ENCODE measurements at regions not wholly inside any gene's neighbourhood (a gene's known extent, or its start where the extent isn't known, plus 50 kb on each side); places are given as distances from the start of the nearest gene placed in this dataset.
"Not testable (repeated sequence)": the region's sequence is repeated elsewhere in the genome, so short reads cannot be mapped to it uniquely, and the experiment has no call there.

GRCh38 chr16:31990980-31991379, 117.4 kb downstream of the ZNF267 start:
- WGBS, 3 donors = 13 to 69% (median 29%) methylated on average over 8 of the region's 8 CpGs

GRCh38 chr16:31996325-31996724, 122.7 kb downstream of the ZNF267 start:
- H3K4me1 ChIP-seq (ENCODE audit: control insufficient read depth in 3 of 3, insufficient read depth in 2 of 3, low read depth in 1 of 3, low read length in 2 of 3); H3K27me3 ChIP-seq (ENCODE audit: control insufficient read depth in 3 of 3, insufficient read depth in 3 of 3, low read length in 3 of 3); H3K4me3 ChIP-seq (ENCODE audit: low read depth in 1 of 3, low read length in 3 of 3); FAIRE-seq; H3K9me3 ChIP-seq (ENCODE audit: control insufficient read depth in 2 of 2, insufficient read depth in 1 of 2, low read depth in 1 of 2, low read length in 1 of 2); DNase-seq; H3K27ac ChIP-seq (ENCODE audit: low read depth in 1 of 3, low read length in 2 of 3); H3K36me3 ChIP-seq (ENCODE audit: control insufficient read depth in 3 of 3, insufficient read depth in 2 of 3, low read depth in 1 of 3, low read length in 3 of 3): not testable (repeated sequence)
- 15 to 52% (median 20%) methylated on average over 3 of the region's 3 CpGs for WGBS, 3 donors

More at GRCh38 chr16:31990980-31991379, 117.4 kb downstream of the ZNF267 start:
- peak in 1 of 2 donors; percentile 0 for DNase-seq
- not testable (repeated sequence) for H3K27me3 ChIP-seq (ENCODE audit: control insufficient read depth in 3 of 3, insufficient read depth in 3 of 3, low read length in 3 of 3); H3K4me3 ChIP-seq (ENCODE audit: low read depth in 1 of 3, low read length in 3 of 3); H3K9me3 ChIP-seq (ENCODE audit: control insufficient read depth in 2 of 2, insufficient read depth in 1 of 2, low read depth in 1 of 2, low read length in 1 of 2); H3K36me3 ChIP-seq (ENCODE audit: control insufficient read depth in 3 of 3, insufficient read depth in 2 of 3, low read depth in 1 of 3, low read length in 3 of 3); FAIRE-seq; H3K27ac ChIP-seq (ENCODE audit: low read depth in 1 of 3, low read length in 2 of 3); H3K4me1 ChIP-seq (ENCODE audit: control insufficient read depth in 3 of 3, insufficient read depth in 2 of 3, low read depth in 1 of 3, low read length in 2 of 3)

GRCh38 chr16:32002496-32002895, 128.9 kb downstream of the ZNF267 start:
- not testable (repeated sequence) for H3K27ac ChIP-seq (ENCODE audit: low read depth in 1 of 3, low read length in 2 of 3); FAIRE-seq; DNase-seq; H3K9me3 ChIP-seq (ENCODE audit: control insufficient read depth in 2 of 2, insufficient read depth in 1 of 2, low read depth in 1 of 2, low read length in 1 of 2); H3K4me3 ChIP-seq (ENCODE audit: low read depth in 1 of 3, low read length in 3 of 3); H3K36me3 ChIP-seq (ENCODE audit: control insufficient read depth in 3 of 3, insufficient read depth in 2 of 3, low read depth in 1 of 3, low read length in 3 of 3); H3K27me3 ChIP-seq (ENCODE audit: control insufficient read depth in 3 of 3, insufficient read depth in 3 of 3, low read length in 3 of 3); H3K4me1 ChIP-seq (ENCODE audit: control insufficient read depth in 3 of 3, insufficient read depth in 2 of 3, low read depth in 1 of 3, low read length in 2 of 3)
- 87 to 95% (median 90%) methylated on average over 8 to 9 of the region's 9 CpGs for WGBS, 3 donors

GRCh38 chr16:32003819-32004218, 130.2 kb downstream of the ZNF267 start:
- not testable (repeated sequence) for H3K4me3 ChIP-seq (ENCODE audit: low read depth in 1 of 3, low read length in 3 of 3); H3K27me3 ChIP-seq (ENCODE audit: control insufficient read depth in 3 of 3, insufficient read depth in 3 of 3, low read length in 3 of 3); DNase-seq; FAIRE-seq; H3K27ac ChIP-seq (ENCODE audit: low read depth in 1 of 3, low read length in 2 of 3); H3K36me3 ChIP-seq (ENCODE audit: control insufficient read depth in 3 of 3, insufficient read depth in 2 of 3, low read depth in 1 of 3, low read length in 3 of 3); H3K9me3 ChIP-seq (ENCODE audit: control insufficient read depth in 2 of 2, insufficient read depth in 1 of 2, low read depth in 1 of 2, low read length in 1 of 2); H3K4me1 ChIP-seq (ENCODE audit: control insufficient read depth in 3 of 3, insufficient read depth in 2 of 3, low read depth in 1 of 3, low read length in 2 of 3)
- WGBS, 3 donors = 75 to 90% (median 84%) methylated on average over 5 to 6 of the region's 7 CpGs

GRCh38 chr16:32038783-32039496, 165.3 kb downstream of the ZNF267 start:
- H3K27ac ChIP-seq (ENCODE audit: low read depth in 1 of 3, low read length in 2 of 3); FAIRE-seq; H3K27me3 ChIP-seq (ENCODE audit: control insufficient read depth in 3 of 3, insufficient read depth in 3 of 3, low read length in 3 of 3); H3K4me1 ChIP-seq (ENCODE audit: control insufficient read depth in 3 of 3, insufficient read depth in 2 of 3, low read depth in 1 of 3, low read length in 2 of 3); H3K9me3 ChIP-seq (ENCODE audit: control insufficient read depth in 2 of 2, insufficient read depth in 1 of 2, low read depth in 1 of 2, low read length in 1 of 2); H3K4me3 ChIP-seq (ENCODE audit: low read depth in 1 of 3, low read length in 3 of 3); DNase-seq; H3K36me3 ChIP-seq (ENCODE audit: control insufficient read depth in 3 of 3, insufficient read depth in 2 of 3, low read depth in 1 of 3, low read length in 3 of 3): not testable (repeated sequence)
- WGBS, 3 donors = 70 to 86% (median 78%) methylated on average over 2 to 9 of the region's 10 CpGs

GRCh38 chr16:32039919-32040318, 166.3 kb downstream of the ZNF267 start:
- H3K27me3 ChIP-seq (ENCODE audit: control insufficient read depth in 3 of 3, insufficient read depth in 3 of 3, low read length in 3 of 3); FAIRE-seq; H3K9me3 ChIP-seq (ENCODE audit: control insufficient read depth in 2 of 2, insufficient read depth in 1 of 2, low read depth in 1 of 2, low read length in 1 of 2); H3K27ac ChIP-seq (ENCODE audit: low read depth in 1 of 3, low read length in 2 of 3); DNase-seq; H3K4me3 ChIP-seq (ENCODE audit: low read depth in 1 of 3, low read length in 3 of 3); H3K36me3 ChIP-seq (ENCODE audit: control insufficient read depth in 3 of 3, insufficient read depth in 2 of 3, low read depth in 1 of 3, low read length in 3 of 3); H3K4me1 ChIP-seq (ENCODE audit: control insufficient read depth in 3 of 3, insufficient read depth in 2 of 3, low read depth in 1 of 3, low read length in 2 of 3): not testable (repeated sequence)
- no CpG with 5 or more reads among the region's 10 CpGs for WGBS, 3 donors

- not testable (repeated sequence) for H3K4me3 ChIP-seq (ENCODE audit: low read depth in 1 of 3, low read length in 3 of 3); H3K27ac ChIP-seq (ENCODE audit: low read depth in 1 of 3, low read length in 2 of 3); DNase-seq; H3K36me3 ChIP-seq (ENCODE audit: control insufficient read depth in 3 of 3, insufficient read depth in 2 of 3, low read depth in 1 of 3, low read length in 3 of 3); H3K4me1 ChIP-seq (ENCODE audit: control insufficient read depth in 3 of 3, insufficient read depth in 2 of 3, low read depth in 1 of 3, low read length in 2 of 3); H3K9me3 ChIP-seq (ENCODE audit: control insufficient read depth in 2 of 2, insufficient read depth in 1 of 2, low read depth in 1 of 2, low read length in 1 of 2); H3K27me3 ChIP-seq (ENCODE audit: control insufficient read depth in 3 of 3, insufficient read depth in 3 of 3, low read length in 3 of 3); FAIRE-seq
- 31 to 42% (median 39%) methylated on average over 9 to 13 of the region's 13 CpGs for WGBS, 3 donors
Measured at GRCh38 chr16:32066016-32066651, 187.0 kb upstream of the TP53TG3D start.

GRCh38 chr16:32071586-32071985, 181.5 kb upstream of the TP53TG3D start:
- not testable (repeated sequence) for FAIRE-seq; DNase-seq; H3K4me3 ChIP-seq (ENCODE audit: low read depth in 1 of 3, low read length in 3 of 3); H3K27me3 ChIP-seq (ENCODE audit: control insufficient read depth in 3 of 3, insufficient read depth in 3 of 3, low read length in 3 of 3); H3K9me3 ChIP-seq (ENCODE audit: control insufficient read depth in 2 of 2, insufficient read depth in 1 of 2, low read depth in 1 of 2, low read length in 1 of 2); H3K27ac ChIP-seq (ENCODE audit: low read depth in 1 of 3, low read length in 2 of 3); H3K4me1 ChIP-seq (ENCODE audit: control insufficient read depth in 3 of 3, insufficient read depth in 2 of 3, low read depth in 1 of 3, low read length in 2 of 3); H3K36me3 ChIP-seq (ENCODE audit: control insufficient read depth in 3 of 3, insufficient read depth in 2 of 3, low read depth in 1 of 3, low read length in 3 of 3)
- no CpG with 5 or more reads among the region's 3 CpGs for WGBS, 3 donors

Measured in small intestine (tissue), 7 donors.